Gastrocnemius medialis (tissue), 4 donors: ENCODE measurements at regions not wholly inside any gene's neighbourhood (a gene's known extent, or its start where the extent isn't known, plus 50 kb on each side); places are given as distances from the start of the nearest gene placed in this dataset.
"Not testable (repeated sequence)": the region's sequence is repeated elsewhere in the genome, so short reads cannot be mapped to it uniquely, and the experiment has no call there.

Source experiments
- ATAC-seq, 2 donors: fragments of 150-250 bp; one replicate each; pipeline ENCODE4 v1.9.1; 2016
- DNase-seq, 2 donors: peaks; one replicate each; pipeline ENCODE4 v3.0.0-alpha.2; 2019
- H3K27ac ChIP-seq, 4 donors: fragments of 200-600 bp; sonication (generic); 1 replicate in 1 of 4; 2 replicates in 3 of 4; pipeline ENCODE4 v1.5.1; 2016 to 2018; ENCODE audit warnings: mild to moderate bottlenecking in 2 of 4, moderate library complexity in 1 of 4
- H3K27me3 ChIP-seq, 3 donors: fragments of 200-600 bp; sonication (generic) in 2 of 3; 1 replicate in 1 of 3; 2 replicates in 2 of 3; pipeline versions ENCODE4 v1.5.1 to v1.6.0; 2016 to 2019; ENCODE audit warnings: mild to moderate bottlenecking in 1 of 3, moderate library complexity in 1 of 3
- H3K36me3 ChIP-seq, 2 donors: fragments of 200-600 bp; sonication (generic) in 1 of 2; one replicate each; pipeline ENCODE4 v1.5.1; 2017 to 2018
- H3K4me1 ChIP-seq, 2 donors: fragments of 200-600 bp; sonication (generic) in 1 of 2; one replicate each; pipeline ENCODE4 v1.5.1; 2016 to 2017; ENCODE audit warnings: mild to moderate bottlenecking in 2 of 2
- H3K4me3 ChIP-seq, 4 donors: fragments of 200-600 bp; sonication (generic) in 3 of 4; 1 replicate in 1 of 4; 2 replicates in 3 of 4; pipeline ENCODE4 v1.5.1; 2016 to 2019; ENCODE audit warnings: mild to moderate bottlenecking in 2 of 4
- H3K9me3 ChIP-seq, 3 donors: fragments of 200-600 bp; sonication (generic) in 2 of 3; 1 replicate in 1 of 3; 2 replicates in 2 of 3; pipeline ENCODE4 v1.5.1; 2016 to 2019
- POLR2A ChIP-seq, 2 donors: fragments of 450-650 bp; IDR thresholded peaks; one replicate each; pipeline ENCODE4 v1.6.1; 2017; ENCODE audit warnings: antibody characterized with exemption in 2 of 2, mild to moderate bottlenecking in 2 of 2, moderate library complexity in 2 of 2
- in situ Hi-C, 4 donors: fragments of 200-750 bp; cut with MboI; loops; one replicate each; pipeline versions ENCODE4 v1.15.0 to v1.8.0; 2017; ENCODE audit warnings: low sequenced_read_pairs in 4 of 4
- intact Hi-C: fragments of 100-400 bp; cut with DNase I; formaldehyde crosslinking; loops from one replicate; pipeline ENCODE4 v1.15.1; 2023; ENCODE audit warnings: low total_unique reads
- TF ChIP-seq, protein P1 (sequence below), 5 experiments: fragments of 450-650 bp in 3 of 5; fragments of 200-600 bp in 2 of 5; sonication (generic) in 2 of 5; IDR thresholded peaks in 4 of 5; conservative IDR thresholded peaks in 1 of 5; 1 replicate in 4 of 5; 2 replicates in 1 of 5; pipeline ENCODE4 v1.5.1; 2016 to 2019; ENCODE audit warnings: antibody characterized with exemption in 5 of 5, mild to moderate bottlenecking in 3 of 5, moderate library complexity in 3 of 5

GRCh38 chr5:116724971-116725370 is 150.3 kb upstream of the SEMA6A start:
- no peaks in the 10 kb centered on the region for H3K4me1 ChIP-seq
- in situ Hi-C loops (no loop called here), intact Hi-C loops (no loop called here)
- ATAC-seq = no peak
- no peak overlapping the region for H3K27ac ChIP-seq
- no peaks in the 10 kb centered on the region for H3K36me3 ChIP-seq
- no peaks in the 10 kb centered on the region for H3K27me3 ChIP-seq
- H3K9me3 ChIP-seq = no peaks in the 10 kb centered on the region
- H3K4me3 ChIP-seq = no peak overlapping the region
- no peak for DNase-seq
- TF ChIP-seq POLR2A (IDR thresholded peaks at IDR 0.05) = no peak
- TF ChIP-seq, protein P1, sequence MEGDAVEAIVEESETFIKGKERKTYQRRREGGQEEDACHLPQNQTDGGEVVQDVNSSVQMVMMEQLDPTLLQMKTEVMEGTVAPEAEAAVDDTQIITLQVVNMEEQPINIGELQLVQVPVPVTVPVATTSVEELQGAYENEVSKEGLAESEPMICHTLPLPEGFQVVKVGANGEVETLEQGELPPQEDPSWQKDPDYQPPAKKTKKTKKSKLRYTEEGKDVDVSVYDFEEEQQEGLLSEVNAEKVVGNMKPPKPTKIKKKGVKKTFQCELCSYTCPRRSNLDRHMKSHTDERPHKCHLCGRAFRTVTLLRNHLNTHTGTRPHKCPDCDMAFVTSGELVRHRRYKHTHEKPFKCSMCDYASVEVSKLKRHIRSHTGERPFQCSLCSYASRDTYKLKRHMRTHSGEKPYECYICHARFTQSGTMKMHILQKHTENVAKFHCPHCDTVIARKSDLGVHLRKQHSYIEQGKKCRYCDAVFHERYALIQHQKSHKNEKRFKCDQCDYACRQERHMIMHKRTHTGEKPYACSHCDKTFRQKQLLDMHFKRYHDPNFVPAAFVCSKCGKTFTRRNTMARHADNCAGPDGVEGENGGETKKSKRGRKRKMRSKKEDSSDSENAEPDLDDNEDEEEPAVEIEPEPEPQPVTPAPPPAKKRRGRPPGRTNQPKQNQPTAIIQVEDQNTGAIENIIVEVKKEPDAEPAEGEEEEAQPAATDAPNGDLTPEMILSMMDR (IDR thresholded peaks at IDR 0.05 in 4 of 5, conservative IDR thresholded peaks at IDR 0.05 in 1 of 5) = no peak

DNA sequence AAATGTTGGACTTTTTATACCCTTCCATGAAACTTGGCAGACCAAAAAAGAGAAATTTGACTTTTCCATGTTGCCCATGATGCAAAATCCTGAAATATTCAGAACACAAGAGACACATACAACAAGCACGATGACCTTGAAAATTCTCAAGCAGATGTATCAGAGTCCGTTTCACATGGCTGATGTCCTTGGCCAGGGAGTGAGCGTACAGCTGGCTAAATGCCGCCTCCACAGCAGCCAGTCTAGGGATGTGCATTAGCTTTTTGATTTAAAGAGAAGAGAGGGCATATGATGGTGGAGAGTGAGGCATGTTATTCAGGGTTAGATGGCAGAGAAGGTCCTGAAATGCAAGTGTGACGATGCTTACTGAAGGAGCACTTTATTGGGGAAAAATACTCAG is 148.0 kb upstream of the SEMA6A start:
- in situ Hi-C loops (no loop called here), intact Hi-C loops (no loop called here)
- no peaks in the 10 kb centered on the region for H3K9me3 ChIP-seq
- TF ChIP-seq POLR2A (IDR thresholded peaks at IDR 0.05) = no peak
- TF ChIP-seq, protein P1 (IDR thresholded peaks at IDR 0.05 in 4 of 5, conservative IDR thresholded peaks at IDR 0.05 in 1 of 5) = no peak
- no peak for ATAC-seq
- DNase-seq = no peak
- no peaks in the 10 kb centered on the region for H3K27me3 ChIP-seq
- H3K27ac ChIP-seq = no peak overlapping the region
- H3K4me1 ChIP-seq = no peaks in the 10 kb centered on the region
- H3K36me3 ChIP-seq = no peaks in the 10 kb centered on the region
- no peak overlapping the region for H3K4me3 ChIP-seq

- H3K4me3 ChIP-seq = no peak overlapping the region
- ATAC-seq (no peak), DNase-seq (no peak)
- intact Hi-C loops (no loop called here), in situ Hi-C loops (no loop called here)
- H3K9me3 ChIP-seq = no peaks in the 10 kb centered on the region
- H3K27ac ChIP-seq = no peak overlapping the region
- no peaks in the 10 kb centered on the region for H3K27me3 ChIP-seq
- H3K36me3 ChIP-seq = no peaks in the 10 kb centered on the region
- H3K4me1 ChIP-seq = no peaks in the 10 kb centered on the region
- TF ChIP-seq, protein P1 (IDR thresholded peaks at IDR 0.05 in 4 of 5, conservative IDR thresholded peaks at IDR 0.05 in 1 of 5) = no peak
- TF ChIP-seq POLR2A (IDR thresholded peaks at IDR 0.05) = no peak
Measured at GRCh38 chr5:116719106-116719505, 144.5 kb upstream of the SEMA6A start.

- TF ChIP-seq POLR2A (IDR thresholded peaks at IDR 0.05) = no peak
- TF ChIP-seq, protein P1 (IDR thresholded peaks at IDR 0.05 in 4 of 5, conservative IDR thresholded peaks at IDR 0.05 in 1 of 5) = no peak
- no peak for ATAC-seq
Measured at GRCh38 chr5:116718317-116718716, 143.7 kb upstream of the SEMA6A start.

GRCh38 chr5:116709082-116709481 is 134.5 kb upstream of the SEMA6A start:
- no peaks in the 10 kb centered on the region for H3K36me3 ChIP-seq
- H3K9me3 ChIP-seq = no peaks in the 10 kb centered on the region
- H3K27me3 ChIP-seq = no peaks in the 10 kb centered on the region
- no peak for TF ChIP-seq POLR2A (IDR thresholded peaks at IDR 0.05)
- TF ChIP-seq, protein P1 (IDR thresholded peaks at IDR 0.05 in 4 of 5, conservative IDR thresholded peaks at IDR 0.05 in 1 of 5) = no peak
- in situ Hi-C loops (no loop called here), intact Hi-C loops (no loop called here)
- no peak overlapping the region for H3K4me3 ChIP-seq
- ATAC-seq (no peak), DNase-seq (no peak)
- H3K27ac ChIP-seq = no peak overlapping the region
- no peaks in the 10 kb centered on the region for H3K4me1 ChIP-seq

More at GRCh38 chr5:116718317-116718716, 143.7 kb upstream of the SEMA6A start:
- in situ Hi-C loops (no loop called here), intact Hi-C loops (no loop called here)
- H3K4me1 ChIP-seq = no peaks in the 10 kb centered on the region
- H3K36me3 ChIP-seq = no peaks in the 10 kb centered on the region
- no peak overlapping the region for H3K27ac ChIP-seq
- no peak for DNase-seq
- H3K9me3 ChIP-seq = no peaks in the 10 kb centered on the region
- H3K4me3 ChIP-seq = no peak overlapping the region
- H3K27me3 ChIP-seq = no peaks in the 10 kb centered on the region

DNA sequence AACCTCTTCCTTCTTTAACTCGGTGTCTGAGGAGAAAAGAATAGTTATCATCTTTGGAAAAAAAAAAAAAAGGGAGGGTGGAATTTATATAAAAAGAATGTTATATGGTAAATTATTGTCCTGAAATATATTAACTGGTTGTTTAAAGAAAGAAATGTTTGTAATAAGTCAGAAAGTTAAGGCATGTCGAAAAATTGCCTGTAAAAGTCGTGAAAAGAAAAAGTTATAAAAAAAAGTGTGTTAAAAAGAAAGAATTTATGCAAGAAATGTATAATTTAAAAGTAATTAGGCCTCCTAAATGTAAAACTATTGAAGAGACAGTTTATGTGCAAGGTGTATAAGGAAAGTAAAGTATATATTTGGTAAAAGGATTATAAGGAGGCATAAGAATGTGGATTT is 130.5 kb upstream of the SEMA6A start:
- H3K27ac ChIP-seq, H3K4me1 ChIP-seq, H3K36me3 ChIP-seq, in situ Hi-C loops, H3K4me3 ChIP-seq, H3K27me3 ChIP-seq, ATAC-seq, H3K9me3 ChIP-seq, intact Hi-C loops, DNase-seq: not testable (repeated sequence)
